PC-9 (cell line): ENCODE measurements at regions not wholly inside any gene's neighbourhood (a gene's known extent, or its start where the extent isn't known, plus 50 kb on each side); places are given as distances from the start of the nearest gene placed in this dataset.

Experiments
- EZH2 ChIP-seq: fragments of 200-600 bp; sonication (generic); IDR thresholded peaks from 2 replicates; pipeline ENCODE4 v1.8.0; 2017; ENCODE audit warnings: antibody characterized with exemption, low read depth
- TF ChIP-seq, protein P1 (sequence below): fragments of 200-600 bp; sonication (generic); conservative IDR thresholded peaks from 2 replicates; pipeline ENCODE4 v1.6.1; 2017; ENCODE audit warnings: mixed run types, antibody characterized with exemption, mild to moderate bottlenecking, moderate library complexity

DNA sequence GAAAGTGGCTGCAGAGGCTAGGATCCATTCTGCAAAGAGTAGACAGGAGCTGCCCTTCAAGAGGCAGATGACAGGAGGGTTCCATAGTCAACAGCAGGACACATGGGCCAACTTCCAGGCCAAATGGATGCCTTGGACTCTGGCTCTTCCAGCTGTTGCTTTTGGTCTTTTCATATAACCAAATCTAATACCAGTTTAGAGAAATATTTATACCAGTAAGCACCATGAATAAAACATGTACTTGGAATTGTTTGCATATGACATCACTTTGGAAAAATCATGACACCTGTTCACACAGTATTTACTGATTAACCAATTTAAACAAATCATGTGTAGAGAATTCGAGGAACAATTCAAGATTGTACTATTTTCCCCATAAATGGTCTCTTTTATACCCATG lies 481.3 kb downstream of the DMRT2 start:
- TF ChIP-seq, protein P1, sequence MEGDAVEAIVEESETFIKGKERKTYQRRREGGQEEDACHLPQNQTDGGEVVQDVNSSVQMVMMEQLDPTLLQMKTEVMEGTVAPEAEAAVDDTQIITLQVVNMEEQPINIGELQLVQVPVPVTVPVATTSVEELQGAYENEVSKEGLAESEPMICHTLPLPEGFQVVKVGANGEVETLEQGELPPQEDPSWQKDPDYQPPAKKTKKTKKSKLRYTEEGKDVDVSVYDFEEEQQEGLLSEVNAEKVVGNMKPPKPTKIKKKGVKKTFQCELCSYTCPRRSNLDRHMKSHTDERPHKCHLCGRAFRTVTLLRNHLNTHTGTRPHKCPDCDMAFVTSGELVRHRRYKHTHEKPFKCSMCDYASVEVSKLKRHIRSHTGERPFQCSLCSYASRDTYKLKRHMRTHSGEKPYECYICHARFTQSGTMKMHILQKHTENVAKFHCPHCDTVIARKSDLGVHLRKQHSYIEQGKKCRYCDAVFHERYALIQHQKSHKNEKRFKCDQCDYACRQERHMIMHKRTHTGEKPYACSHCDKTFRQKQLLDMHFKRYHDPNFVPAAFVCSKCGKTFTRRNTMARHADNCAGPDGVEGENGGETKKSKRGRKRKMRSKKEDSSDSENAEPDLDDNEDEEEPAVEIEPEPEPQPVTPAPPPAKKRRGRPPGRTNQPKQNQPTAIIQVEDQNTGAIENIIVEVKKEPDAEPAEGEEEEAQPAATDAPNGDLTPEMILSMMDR: no peak
- no peak for TF ChIP-seq EZH2
